Neural cell (in vitro differentiated cells): ENCODE measurements at regions not wholly inside any gene's neighbourhood (a gene's known extent, or its start where the extent isn't known, plus 50 kb on each side); places are given as distances from the start of the nearest gene placed in this dataset.

Experiments used
- CTCF ChIP-seq: fragments of 450-650 bp; IDR thresholded peaks from 2 replicates; pipeline ENCODE4 v1.5.1; 2014; ENCODE audit warnings: antibody characterized with exemption, mild to moderate bottlenecking, moderate library complexity; ENCODE audit not compliant: poor library complexity, severe bottlenecking
- SMC3 ChIP-seq: fragments of 450-650 bp; conservative IDR thresholded peaks from 2 replicates; pipeline ENCODE4 v1.6.1; 2014; ENCODE audit warnings: antibody characterized with exemption, mild to moderate bottlenecking, moderate library complexity; ENCODE audit not compliant: poor library complexity

- no peak for TF ChIP-seq SMC3
- TF ChIP-seq CTCF, result no peak
Measured at GRCh38 chr2:164190700-164191099, 430.6 kb downstream of the GRB14 start.
